Mucosa of rectum (tissue), 2 donors: ENCODE measurements at regions not wholly inside any gene's neighbourhood (a gene's known extent, or its start where the extent isn't known, plus 50 kb on each side); places are given as distances from the start of the nearest gene placed in this dataset.

Experiments used
- H3K27ac ChIP-seq, 2 donors: one replicate each; pipeline ENCODE4 v1.7.0; 2013; ENCODE audit warnings: inconsistent platforms in 2 of 2, low read depth in 2 of 2, low read length in 2 of 2
- H3K27me3 ChIP-seq, 2 donors: one replicate each; pipeline ENCODE4 v1.7.0; 2013; ENCODE audit warnings: low read length in 2 of 2; ENCODE audit not compliant: control insufficient read depth in 2 of 2, insufficient read depth in 2 of 2
- H3K36me3 ChIP-seq, 2 donors: one replicate each; pipeline ENCODE4 v1.7.0; 2013; ENCODE audit warnings: low read length in 2 of 2; ENCODE audit not compliant: control insufficient read depth in 2 of 2, insufficient read depth in 2 of 2
- H3K4me1 ChIP-seq, 2 donors: one replicate each; pipeline ENCODE4 v1.7.0; 2013; ENCODE audit warnings: low read length in 2 of 2, mild to moderate bottlenecking in 1 of 2; ENCODE audit not compliant: control insufficient read depth in 2 of 2, insufficient read depth in 2 of 2
- H3K4me3 ChIP-seq, 2 donors: one replicate each; pipeline ENCODE4 v1.7.0; 2013; ENCODE audit warnings: low read length in 2 of 2
- H3K9ac ChIP-seq, 2 donors: one replicate each; pipeline ENCODE4 v1.7.0; 2013; ENCODE audit warnings: low read length in 2 of 2, low read depth in 1 of 2, mild to moderate bottlenecking in 1 of 2
- H3K9me3 ChIP-seq, 2 donors: one replicate each; pipeline ENCODE4 v1.7.0; 2013; ENCODE audit warnings: low read length in 2 of 2; ENCODE audit not compliant: control insufficient read depth in 2 of 2
- donor health status: healthy.
- donor health status: Normal muscosa, but diverticular disease.

DNA sequence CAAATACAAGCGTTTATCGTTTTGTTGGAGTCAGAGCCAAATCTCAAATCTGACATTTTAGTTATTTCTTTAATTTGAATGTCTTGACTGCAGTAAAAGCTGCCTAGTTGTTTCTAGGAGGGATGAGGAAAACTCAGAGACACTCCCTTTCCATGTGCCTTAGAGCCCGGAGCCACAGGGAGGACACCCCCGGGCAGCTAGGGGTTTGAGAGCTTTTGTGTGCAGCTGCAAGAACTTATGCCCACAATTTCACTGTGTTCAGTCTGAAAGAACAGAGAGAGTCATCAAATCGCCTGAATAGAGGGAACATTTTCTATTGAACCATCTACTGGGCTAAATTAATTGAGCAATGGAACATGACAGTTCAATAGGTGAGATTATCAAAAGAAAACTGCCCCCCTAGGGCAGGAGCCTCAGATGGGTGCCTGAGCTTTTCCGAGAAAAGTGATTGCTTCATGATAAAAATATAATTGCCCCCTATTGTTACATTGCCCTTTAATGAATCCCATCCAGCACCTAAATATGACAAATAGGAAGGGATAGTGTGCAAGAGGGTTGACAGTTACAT lies 709.3 kb upstream of the RGMB start:
- no peaks in the 10 kb centered on the region for H3K4me1 ChIP-seq
- no peaks in the 10 kb centered on the region for H3K27me3 ChIP-seq
- no peaks in the 10 kb centered on the region for H3K36me3 ChIP-seq
- H3K27ac ChIP-seq, result no peak overlapping the region
- no peak overlapping the region for H3K4me3 ChIP-seq
- no peaks in the 10 kb centered on the region for H3K9me3 ChIP-seq
- H3K9ac ChIP-seq, result no peak overlapping the region

DNA sequence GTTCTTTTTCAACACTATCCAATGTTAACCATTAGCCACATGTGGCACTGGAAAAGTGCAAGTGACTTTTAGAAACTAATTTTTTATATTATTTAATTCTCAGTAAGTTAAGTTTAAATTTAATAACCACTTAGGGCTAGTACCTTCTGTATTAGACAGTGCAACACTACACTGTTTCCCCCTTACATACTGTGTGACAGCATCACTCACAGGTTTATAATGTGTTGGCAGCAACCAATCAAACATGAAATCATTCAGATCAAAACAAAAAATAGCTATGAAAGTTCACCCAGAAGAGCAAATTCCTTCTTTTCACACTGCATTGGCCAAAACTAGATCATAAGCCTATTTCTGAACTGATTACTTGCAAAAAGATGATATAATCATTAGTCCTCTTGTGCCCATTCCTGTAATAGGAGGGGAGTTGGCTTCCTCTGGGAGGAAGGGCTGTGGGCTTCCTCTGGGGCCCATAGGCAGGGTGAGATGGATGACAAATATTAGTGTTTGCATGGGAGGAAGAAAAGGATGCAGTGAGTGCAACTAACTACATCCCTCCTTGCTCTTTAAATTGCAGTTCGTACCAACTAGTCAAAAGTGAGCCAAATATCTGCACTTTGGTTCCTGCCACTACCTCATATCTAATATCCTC lies 708.1 kb upstream of the RGMB start:
- no peaks in the 10 kb centered on the region for H3K27me3 ChIP-seq
- no peaks in the 10 kb centered on the region for H3K36me3 ChIP-seq
- H3K27ac ChIP-seq, result no peak overlapping the region
- no peak overlapping the region for H3K4me3 ChIP-seq
- no peak overlapping the region for H3K9ac ChIP-seq
- no peaks in the 10 kb centered on the region for H3K4me1 ChIP-seq
- H3K9me3 ChIP-seq, result no peaks in the 10 kb centered on the region

DNA sequence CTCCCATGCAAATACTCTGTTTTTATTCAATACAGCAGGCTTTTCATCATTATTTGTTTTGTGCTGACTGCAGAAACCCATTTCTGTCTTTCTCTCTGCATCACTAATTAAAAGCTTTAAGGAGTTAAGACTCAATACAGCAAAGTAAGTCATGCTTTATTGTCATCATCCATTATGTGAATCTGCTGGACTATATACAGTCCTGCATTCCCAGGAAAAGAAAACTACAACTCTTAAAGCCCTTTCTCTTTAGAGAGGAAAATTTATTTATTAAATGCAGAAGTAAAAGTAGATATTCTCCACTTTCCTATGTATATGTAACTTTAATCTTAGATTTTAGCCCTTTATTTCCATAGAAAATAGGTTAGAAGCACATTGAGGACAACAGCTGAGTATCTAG lies 706.6 kb upstream of the RGMB start:
- Histone ChIP-seq H3K27me3 (no peaks in the 10 kb centered on the region), H3K4me1 (no peaks in the 10 kb centered on the region), H3K9me3 (no peaks in the 10 kb centered on the region), H3K27ac (no peak overlapping the region), H3K9ac (no peak overlapping the region), H3K4me3 (no peak overlapping the region), H3K36me3 (no peaks in the 10 kb centered on the region)

DNA sequence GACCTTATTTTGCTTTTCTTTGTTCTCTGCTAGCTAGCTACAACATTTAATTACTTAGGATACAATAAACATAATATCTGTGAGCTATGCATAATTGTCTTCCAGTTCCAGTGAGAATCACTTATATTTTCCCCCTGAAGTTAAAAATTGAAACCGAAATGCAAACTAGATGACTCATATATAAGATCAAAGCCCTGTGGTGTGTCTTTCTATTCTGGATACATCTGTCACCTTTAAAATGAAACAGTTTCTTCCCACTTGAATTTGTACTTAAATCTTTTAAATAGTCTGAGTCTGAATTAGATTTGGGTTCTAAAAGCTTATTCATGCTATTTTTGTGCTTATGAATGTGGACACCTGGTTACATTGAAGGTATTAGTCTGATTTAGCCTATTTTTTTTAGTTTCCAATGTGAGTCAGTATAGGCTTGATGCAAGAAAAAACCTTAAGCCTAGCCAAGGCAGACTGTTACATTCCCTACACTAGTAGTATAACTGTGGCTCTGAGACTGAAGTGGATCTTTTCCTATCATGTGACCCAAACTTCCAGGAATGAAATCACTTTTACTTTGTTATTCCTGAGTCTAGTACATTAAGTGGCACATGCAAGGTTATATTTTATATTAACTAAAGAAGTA lies 703.5 kb upstream of the RGMB start:
- no peak overlapping the region for H3K9ac ChIP-seq
- H3K9me3 ChIP-seq, result no peaks in the 10 kb centered on the region
- no peak overlapping the region for H3K27ac ChIP-seq
- no peak overlapping the region for H3K4me3 ChIP-seq
- H3K27me3 ChIP-seq, result no peaks in the 10 kb centered on the region
- no peaks in the 10 kb centered on the region for H3K4me1 ChIP-seq
- H3K36me3 ChIP-seq, result no peaks in the 10 kb centered on the region

DNA sequence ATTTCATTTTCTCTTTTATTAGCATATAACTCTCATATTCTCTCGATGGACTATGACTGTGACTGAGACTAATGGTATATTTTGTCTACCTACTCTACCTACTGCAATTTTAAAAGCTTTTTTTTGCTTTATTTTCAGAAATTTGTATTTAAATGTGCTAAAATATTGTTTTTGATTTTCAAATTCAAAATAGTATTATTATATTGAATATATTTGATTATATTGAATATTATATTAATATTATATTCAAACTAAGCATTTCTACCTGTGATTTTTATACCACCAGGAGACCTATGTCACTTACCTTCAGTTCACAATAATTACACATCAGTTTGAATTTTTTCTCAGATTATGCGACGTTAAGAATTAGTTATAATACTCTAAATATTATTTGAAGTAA lies 700.5 kb upstream of the RGMB start:
- Histone ChIP-seq H3K9ac (no peak overlapping the region), H3K36me3 (no peaks in the 10 kb centered on the region), H3K27me3 (no peaks in the 10 kb centered on the region), H3K4me3 (no peak overlapping the region), H3K9me3 (no peaks in the 10 kb centered on the region), H3K4me1 (no peaks in the 10 kb centered on the region), H3K27ac (no peak overlapping the region)

DNA sequence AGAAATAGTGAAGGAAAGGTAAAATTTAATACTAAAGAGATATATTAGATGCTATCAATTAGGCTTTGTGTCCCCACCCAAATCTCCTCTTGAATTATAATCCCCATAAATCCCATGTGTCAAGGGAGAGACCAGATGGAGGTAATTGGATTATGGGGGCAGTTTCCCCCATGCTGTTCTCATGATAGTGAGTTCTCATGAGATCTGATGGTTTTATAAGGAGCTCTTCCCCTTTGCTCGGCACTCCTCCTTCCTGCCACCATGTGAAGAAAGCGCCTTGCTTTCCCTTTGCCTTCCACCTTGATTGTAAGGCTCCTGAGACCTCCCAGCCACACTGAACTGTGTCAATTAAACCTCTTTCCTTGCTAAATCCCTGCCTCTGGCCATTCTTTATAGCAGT lies 697.0 kb upstream of the RGMB start:
- Histone ChIP-seq H3K9me3 (no peaks in the 10 kb centered on the region), H3K4me3 (no peak overlapping the region)

DNA sequence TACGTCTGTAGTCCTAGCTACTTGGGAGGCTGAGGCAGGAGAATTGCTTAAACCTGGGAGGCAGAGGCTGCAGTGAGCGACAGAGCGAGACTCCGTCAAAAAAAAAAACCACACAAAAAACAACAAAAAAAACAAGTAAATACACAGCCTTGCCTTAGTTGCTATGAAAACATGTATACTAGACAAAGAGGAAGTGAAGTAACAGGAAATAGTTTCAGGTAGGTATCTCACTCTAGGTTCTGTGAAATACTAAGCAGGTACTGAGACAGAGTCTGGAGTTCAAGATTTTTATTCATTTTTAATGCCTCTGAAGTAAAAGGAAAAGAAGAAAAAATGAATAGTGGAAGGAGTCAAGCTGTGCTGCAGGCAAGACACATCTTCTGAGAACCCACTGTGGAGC lies 687.9 kb upstream of the RGMB start:
- Histone ChIP-seq H3K36me3 (no peaks in the 10 kb centered on the region), H3K27ac (no peak overlapping the region), H3K27me3 (no peaks in the 10 kb centered on the region), H3K4me1 (no peaks in the 10 kb centered on the region), H3K4me3 (no peak overlapping the region), H3K9me3 (no peaks in the 10 kb centered on the region), H3K9ac (no peak overlapping the region)

More for the DNA sequence above, 697.0 kb upstream of the RGMB start:
- Histone ChIP-seq H3K27ac (no peak overlapping the region), H3K9ac (no peak overlapping the region), H3K4me1 (no peaks in the 10 kb centered on the region), H3K36me3 (no peaks in the 10 kb centered on the region), H3K27me3 (no peaks in the 10 kb centered on the region)

DNA sequence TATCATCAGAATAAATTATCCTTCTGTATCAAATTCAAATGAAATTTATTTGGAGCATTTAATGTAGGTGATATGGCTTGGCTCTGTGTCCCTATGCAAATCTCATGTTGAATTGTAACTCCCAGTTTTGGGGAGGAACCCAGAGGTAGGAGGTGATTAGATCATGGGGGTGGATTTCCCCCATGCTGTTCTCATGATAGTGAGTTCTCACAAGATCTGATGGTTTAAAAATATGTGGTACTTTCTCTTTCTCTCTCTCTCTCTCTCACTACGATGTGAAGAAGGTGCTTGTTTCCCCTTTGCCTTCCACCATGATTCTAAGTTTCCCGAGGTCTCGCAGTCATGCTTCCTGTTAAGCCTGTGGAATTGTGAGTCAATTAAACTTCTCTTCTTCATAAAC lies 678.4 kb upstream of the RGMB start:
- no peaks in the 10 kb centered on the region for H3K4me1 ChIP-seq
- H3K9ac ChIP-seq, result no peak overlapping the region
- H3K27ac ChIP-seq, result no peak overlapping the region
- H3K27me3 ChIP-seq, result no peaks in the 10 kb centered on the region
- no peak overlapping the region for H3K4me3 ChIP-seq
- no peaks in the 10 kb centered on the region for H3K36me3 ChIP-seq
- no peaks in the 10 kb centered on the region for H3K9me3 ChIP-seq

DNA sequence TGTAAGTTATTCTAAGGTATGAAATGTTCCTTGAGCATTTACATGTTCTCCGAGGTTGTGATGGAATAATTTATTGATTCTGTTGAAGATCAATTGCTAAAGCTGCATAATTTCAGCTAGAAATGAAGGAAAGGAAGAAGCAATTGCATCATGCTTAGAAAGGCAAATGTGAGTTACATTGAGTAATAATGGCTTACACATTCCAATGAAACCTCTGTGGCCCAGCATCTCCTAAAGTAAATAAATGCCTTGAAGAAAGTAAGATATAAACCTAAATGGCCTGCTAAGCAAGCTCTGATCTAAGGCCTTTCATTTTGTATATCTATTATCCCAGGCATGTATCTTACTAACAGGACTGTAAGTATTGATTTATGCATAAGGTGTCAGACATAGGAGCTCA lies 677.3 kb upstream of the RGMB start:
- no peak overlapping the region for H3K9ac ChIP-seq
- no peak overlapping the region for H3K27ac ChIP-seq
- H3K4me1 ChIP-seq, result no peaks in the 10 kb centered on the region
- H3K36me3 ChIP-seq, result no peaks in the 10 kb centered on the region
- no peaks in the 10 kb centered on the region for H3K9me3 ChIP-seq
- no peaks in the 10 kb centered on the region for H3K27me3 ChIP-seq
- no peak overlapping the region for H3K4me3 ChIP-seq

DNA sequence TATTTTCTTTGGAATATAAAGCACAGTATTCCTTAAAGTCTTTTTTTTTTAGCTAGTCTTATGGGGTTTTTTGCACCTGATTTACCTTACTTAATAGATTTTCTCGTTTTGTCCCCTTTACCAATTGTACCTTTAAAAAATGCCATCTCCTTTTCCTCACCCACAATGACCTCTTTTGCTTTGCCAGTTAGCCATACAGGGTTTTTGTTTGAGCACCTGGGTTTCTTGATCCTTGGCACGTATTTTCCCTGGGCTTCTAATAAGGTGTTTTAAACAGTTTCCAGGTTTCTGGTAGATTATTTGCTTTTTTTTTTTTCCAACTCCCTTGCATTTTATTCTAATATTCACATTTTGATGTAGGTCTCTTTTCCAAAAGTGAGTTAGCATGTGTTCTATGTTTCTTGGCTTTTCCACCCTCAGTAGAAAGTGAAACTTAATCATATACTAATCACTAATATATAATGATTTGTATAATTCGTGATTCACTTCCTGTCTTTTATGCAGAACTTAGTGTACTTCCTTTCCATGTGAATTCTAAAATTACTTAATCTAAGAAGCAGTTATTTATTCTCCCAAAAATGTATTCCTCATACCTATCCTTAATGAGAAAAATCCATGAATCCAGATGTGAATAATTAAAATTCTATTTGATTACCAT lies 673.9 kb upstream of the RGMB start:
- H3K27me3 ChIP-seq, result no peaks in the 10 kb centered on the region
- no peak overlapping the region for H3K4me3 ChIP-seq
- no peaks in the 10 kb centered on the region for H3K9me3 ChIP-seq
- H3K36me3 ChIP-seq, result no peaks in the 10 kb centered on the region
- H3K4me1 ChIP-seq, result no peaks in the 10 kb centered on the region
- H3K27ac ChIP-seq, result no peak overlapping the region
- H3K9ac ChIP-seq, result no peak overlapping the region
